NCI-H1048 (cell line): ENCODE measurements at regions not wholly inside any gene's neighbourhood (a gene's known extent, or its start where the extent isn't known, plus 50 kb on each side); places are given as distances from the start of the nearest gene placed in this dataset.
"Not testable (repeated sequence)": the region's sequence is repeated elsewhere in the genome, so short reads cannot be mapped to it uniquely, and the experiment has no call there.

Experiments
- DNase-seq: peaks from one replicate; lab custom pipeline; 2025; lab: John Stamatoyannopoulos, UW

GRCh38 chr6:85085875-85086274 lies 321.5 kb upstream of the TBX18 start:
- DNase-seq, result no peak

- no peak for DNase-seq
Observed at GRCh38 chr6:85081102-85081501, 316.7 kb upstream of the TBX18 start.

GRCh38 chr6:85079761-85080160 lies 315.4 kb upstream of the TBX18 start:
- DNase-seq, result no peak

GRCh38 chr6:85078058-85078457 lies 313.7 kb upstream of the TBX18 start:
- DNase-seq, result peak; percentile 10

GRCh38 chr6:85077098-85077497 lies 312.7 kb upstream of the TBX18 start:
- DNase-seq, result no peak

GRCh38 chr6:85071845-85072244 lies 307.4 kb upstream of the TBX18 start:
- not testable (repeated sequence) for DNase-seq

GRCh38 chr6:85069577-85069976 lies 305.2 kb upstream of the TBX18 start:
- no peak for DNase-seq

GRCh38 chr6:85068221-85068620 lies 303.8 kb upstream of the TBX18 start:
- no peak for DNase-seq

- no peak for DNase-seq
Observed at GRCh38 chr6:85066266-85066665, 301.9 kb upstream of the TBX18 start.

GRCh38 chr6:85065831-85066230 lies 301.4 kb upstream of the TBX18 start:
- DNase-seq, result no peak

GRCh38 chr6:85063611-85064010 lies 299.2 kb upstream of the TBX18 start:
- no peak for DNase-seq

GRCh38 chr6:85062884-85063283 lies 298.5 kb upstream of the TBX18 start:
- no peak for DNase-seq

GRCh38 chr6:85058806-85059205 lies 294.4 kb upstream of the TBX18 start:
- no peak for DNase-seq

- no peak for DNase-seq
Observed at GRCh38 chr6:85050149-85050548, 285.8 kb upstream of the TBX18 start.

GRCh38 chr6:85049282-85049681 lies 284.9 kb upstream of the TBX18 start:
- no peak for DNase-seq

- no peak for DNase-seq
Observed at GRCh38 chr6:85047818-85048217, 283.4 kb upstream of the TBX18 start.

- not testable (repeated sequence) for DNase-seq
Observed at GRCh38 chr6:85045767-85046166, 281.4 kb upstream of the TBX18 start.

- no peak for DNase-seq
Observed at GRCh38 chr6:85044361-85044760, 280.0 kb upstream of the TBX18 start.

- DNase-seq, result no peak
Observed at GRCh38 chr6:85041376-85041775, 277.0 kb upstream of the TBX18 start.

GRCh38 chr6:85037221-85037620 lies 272.8 kb upstream of the TBX18 start:
- no peak for DNase-seq

GRCh38 chr6:85035766-85036165 lies 271.4 kb upstream of the TBX18 start:
- no peak for DNase-seq

GRCh38 chr6:85033547-85033946 lies 269.1 kb upstream of the TBX18 start:
- no peak for DNase-seq

GRCh38 chr6:85026021-85026420 lies 261.6 kb upstream of the TBX18 start:
- DNase-seq, result no peak

GRCh38 chr6:85023721-85024120 lies 259.3 kb upstream of the TBX18 start:
- DNase-seq, result no peak

- DNase-seq, result no peak
Observed at GRCh38 chr6:85017352-85017751, 253.0 kb upstream of the TBX18 start.
